IMR-90 (cell line): ENCODE measurements at regions not wholly inside any gene's neighbourhood (a gene's known extent, or its start where the extent isn't known, plus 50 kb on each side); places are given as distances from the start of the nearest gene placed in this dataset.

Experiments used
- ATAC-seq: fragments of 200-7000 bp; cut with Tn5 transposase; 2 replicates; pipeline ENCODE4 v1.9.1; 2020; ENCODE audit warnings: low read depth, mild to moderate bottlenecking, moderate library complexity
- BruUV-seq: library from RNA; stranded (reverse); fragments of 400-500 nt; replicated peaks from 2 replicates; lab custom pipeline; 2021; lab: Mats Ljungman, UMichigan
- CTCF ChIA-PET: fragments of 300-600 bp; formaldehyde crosslinking; extraction: SDS; loops from one replicate; lab custom pipeline; 2021; ENCODE audit warnings: antibody characterized with exemption; lab: Yijun Ruan, JAX
- POLR2A ChIA-PET: fragments of 300-600 bp; sonication (Branson Sonifier 250); formaldehyde crosslinking; loops from one replicate; lab custom pipeline; 2022; ENCODE audit warnings: antibody characterized with exemption; ENCODE audit not compliant: unreplicated experiment; lab: Charles Lee
- DNase-seq: peaks from one replicate; pipeline ENCODE4 v3.0.0; 2013
- H2AFZ ChIP-seq: replicated peaks from 2 replicates; pipeline ENCODE3; 2013; ENCODE audit warnings: low read length, mild to moderate bottlenecking; ENCODE audit not compliant: poor library complexity
- H2AK5ac ChIP-seq: 2 replicates; pipeline ENCODE4 v1.6.1; 2013; ENCODE audit warnings: low read depth, low read length, inconsistent platforms
- H2AK9ac ChIP-seq: replicated peaks from 2 replicates; pipeline ENCODE3; 2013; ENCODE audit warnings: mild to moderate bottlenecking, low read depth, low read length, moderate library complexity; ENCODE audit not compliant: poor library complexity
- H2BK120ac ChIP-seq: 2 replicates; pipeline ENCODE4 v1.6.1; 2013; ENCODE audit warnings: low read depth, low read length, inconsistent platforms
- H2BK15ac ChIP-seq: 3 replicates; pipeline ENCODE4 v1.6.1; 2013; ENCODE audit warnings: low read depth, low read length, inconsistent platforms
- H2BK20ac ChIP-seq: 2 replicates; pipeline ENCODE4 v1.6.1; 2013; ENCODE audit warnings: low read depth, mild to moderate bottlenecking, inconsistent platforms, low read length, moderate library complexity
- H2BK5ac ChIP-seq: 2 replicates; pipeline ENCODE4 v1.6.1; 2013; ENCODE audit warnings: mild to moderate bottlenecking, low read depth, low read length, inconsistent platforms; ENCODE audit not compliant: poor library complexity, severe bottlenecking
- H3K14ac ChIP-seq: replicated peaks from 2 replicates; pipeline ENCODE4 v1.6.1; 2013; ENCODE audit warnings: low read depth, low read length, inconsistent platforms
- H3K18ac ChIP-seq: 2 replicates; pipeline ENCODE4 v1.6.1; 2013; ENCODE audit warnings: low read depth, low read length, control low read depth
- H3K23ac ChIP-seq: 2 replicates; pipeline ENCODE4 v1.6.1; 2013; ENCODE audit warnings: low read depth, low read length, inconsistent platforms
- H3K27ac ChIP-seq: 2 replicates; pipeline ENCODE4 v1.5.1; 2013; ENCODE audit warnings: mild to moderate bottlenecking, control low read depth, low read length; ENCODE audit not compliant: insufficient read depth
- H3K27me3 ChIP-seq: 2 replicates; pipeline ENCODE4 v1.6.1; 2013; ENCODE audit warnings: low read length; ENCODE audit not compliant: control insufficient read depth, insufficient read depth
- H3K36me3 ChIP-seq: 2 replicates; pipeline ENCODE4 v1.6.1; 2013; ENCODE audit warnings: low read length, mixed read lengths; ENCODE audit not compliant: control insufficient read depth, insufficient read depth
- H3K4ac ChIP-seq: 2 replicates; pipeline ENCODE4 v1.6.1; 2013; ENCODE audit warnings: low read depth, low read length, inconsistent platforms
- H3K4me1 ChIP-seq: 2 replicates; pipeline ENCODE4 v1.6.1; 2013; ENCODE audit warnings: low read length, mixed read lengths; ENCODE audit not compliant: control insufficient read depth, insufficient read depth
- H3K4me2 ChIP-seq: 2 replicates; pipeline ENCODE4 v1.6.1; 2013; ENCODE audit warnings: low read depth, mild to moderate bottlenecking, control low read depth, low read length, moderate library complexity
- H3K4me3 ChIP-seq: 2 replicates; pipeline ENCODE4 v1.5.1; 2013; ENCODE audit warnings: low read depth, mild to moderate bottlenecking, control low read depth, low read length, moderate library complexity; ENCODE audit not compliant: insufficient read depth
- H3K56ac ChIP-seq: 2 replicates; pipeline ENCODE4 v1.6.1; 2013; ENCODE audit warnings: low read length, inconsistent platforms; ENCODE audit not compliant: insufficient read depth; ENCODE audit errors: extremely low read depth
- H3K79me1 ChIP-seq, 2 experiments: 2 replicates each; pipeline ENCODE4 v1.6.1; 2013; ENCODE audit warnings: low read length in 2 of 2, inconsistent platforms in 1 of 2, low read depth in 1 of 2
- H3K9ac ChIP-seq: 2 replicates; pipeline ENCODE4 v1.6.1; 2013; ENCODE audit warnings: low read depth, low read length, control low read depth
- H3K9me1 ChIP-seq: 2 replicates; pipeline ENCODE4 v1.6.1; 2013; ENCODE audit warnings: low read length, inconsistent platforms; ENCODE audit not compliant: insufficient read depth
- H3K9me3 ChIP-seq: 2 replicates; pipeline ENCODE4 v1.6.1; 2013; ENCODE audit warnings: low read length; ENCODE audit not compliant: control insufficient read depth, insufficient read depth
- H4K20me1 ChIP-seq: 2 replicates; pipeline ENCODE4 v1.6.1; 2013; ENCODE audit warnings: low read length, inconsistent platforms; ENCODE audit not compliant: insufficient read depth
- H4K5ac ChIP-seq: 2 replicates; pipeline ENCODE4 v1.6.1; 2013; ENCODE audit warnings: mild to moderate bottlenecking, low read depth, low read length, control low read depth
- H4K8ac ChIP-seq, 2 experiments: 2 replicates each; pipeline ENCODE4 v1.6.1; 2013; ENCODE audit warnings: low read depth in 2 of 2, low read length in 2 of 2, control low read depth in 1 of 2, inconsistent platforms in 1 of 2
- H4K91ac ChIP-seq: 2 replicates; pipeline ENCODE4 v1.6.1; 2013; ENCODE audit warnings: low read depth, low read length, inconsistent platforms; ENCODE audit not compliant: insufficient read depth
- BHLHE40 ChIP-seq: fragments of 150-350 bp; IDR thresholded peaks from 2 replicates; pipeline ENCODE4 v1.6.1; 2016; ENCODE audit warnings: mild to moderate bottlenecking, low read depth, low read length
- MXI1 ChIP-seq: IDR thresholded peaks from 2 replicates; pipeline ENCODE4 v1.6.1; 2012; ENCODE audit warnings: low read depth, mild to moderate bottlenecking, low read length, moderate library complexity, borderline replicate concordance
- POLR2A ChIP-seq: IDR thresholded peaks from 2 replicates; pipeline ENCODE4 v1.6.1; 2012; ENCODE audit warnings: mild to moderate bottlenecking, low read depth, low read length
- RAD21 ChIP-seq: IDR thresholded peaks from 2 replicates; pipeline ENCODE4 v1.6.1; 2012; ENCODE audit warnings: low read length, improper control_type of control experiment
- RCOR1 ChIP-seq: IDR thresholded peaks from 2 replicates; pipeline ENCODE4 v1.6.1; 2012; ENCODE audit warnings: mild to moderate bottlenecking, low read length, improper control_type of control experiment; ENCODE audit not compliant: insufficient replicate concordance
- RFX5 ChIP-seq: IDR thresholded peaks from 2 replicates; pipeline ENCODE4 v1.8.0; 2012; ENCODE audit warnings: low read depth, mild to moderate bottlenecking, low read length, moderate library complexity
- SMC3 ChIP-seq: fragments of 150-350 bp; IDR thresholded peaks from 2 replicates; pipeline ENCODE4 v1.6.1; 2016; ENCODE audit warnings: low read depth, mild to moderate bottlenecking, antibody characterized with exemption, low read length, moderate library complexity
- WGBS, 2 experiments: methylation state at CpG; one replicate each; pipeline versions ENCODE4 v1.1.5 to v1.1.7; 2013; ENCODE audit warnings: missing lambda C conversion rate in 2 of 2; ENCODE audit not compliant: insufficient read length in 1 of 2; ENCODE audit errors: extremely low coverage in 2 of 2; 5-methylcytosine and 5-hydroxymethylcytosine counted together
- dilution Hi-C: fragments of 300-500 bp; cut with HindIII; formaldehyde crosslinking; loops from one replicate; pipeline ENCODE4 v1.14.3; 2018; ENCODE audit warnings: low sequenced_read_pairs; ENCODE audit not compliant: unreplicated experiment
- in situ Hi-C: fragments of 300-500 bp; cut with MboI; formaldehyde crosslinking; loops from 3 replicates; pipeline ENCODE4 v1.14.3; 2019; ENCODE audit warnings: low sequenced_read_pairs, inconsistent platforms, mixed read lengths
- intact Hi-C: fragments of 100-400 bp; cut with micrococcal nuclease; formaldehyde crosslinking; loops from 2 replicates; pipeline ENCODE4 v1.10.0; 2022
- TF ChIP-seq, protein P1 (sequence below): fragments of 150-350 bp; IDR thresholded peaks from 2 replicates; pipeline ENCODE4 v1.6.1; 2017; ENCODE audit warnings: mild to moderate bottlenecking, antibody characterized with exemption, low read length, low read depth
- TF ChIP-seq, protein P2 (sequence below): fragments of 150-350 bp; IDR thresholded peaks from 2 replicates; pipeline ENCODE4 v1.6.1; 2016; ENCODE audit warnings: low read depth, mild to moderate bottlenecking, low read length, moderate library complexity, borderline replicate concordance
- TF ChIP-seq, protein P3 (sequence below): conservative IDR thresholded peaks from 2 replicates; pipeline ENCODE4 v1.5.1; 2012; ENCODE audit warnings: mild to moderate bottlenecking, low read depth, low read length, improper control_type of control experiment

DNA sequence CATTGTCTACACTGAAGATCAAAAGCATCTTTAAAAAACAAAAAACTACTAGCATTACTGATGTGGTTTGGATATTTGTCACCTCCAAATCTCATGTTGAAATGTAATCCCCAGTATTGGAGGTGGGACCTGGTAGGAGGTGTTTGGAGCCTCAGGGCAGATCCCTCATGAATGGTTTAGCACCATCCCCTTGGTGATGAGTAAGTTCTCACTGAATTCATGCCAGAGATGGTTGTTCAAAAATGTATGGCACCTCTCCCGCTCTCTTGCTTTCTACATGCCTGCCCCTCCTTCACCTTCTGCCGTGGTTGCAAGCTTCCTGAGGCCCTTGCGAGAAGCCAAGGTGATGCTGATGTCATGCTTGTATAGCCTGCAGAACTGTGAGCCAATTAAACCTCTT is 136.6 kb upstream of the FHIT start:
- no TSS peak for BruUV-seq
- Histone ChIP-seq H4K8ac (no peak overlapping the region), H2BK120ac (no peak overlapping the region), H2AK5ac (no peak overlapping the region), H2BK20ac (no peak overlapping the region), H3K18ac (no peak overlapping the region), H3K36me3 (no peaks in the 10 kb centered on the region), H3K79me1 (no peaks in the 10 kb centered on the region), H3K27me3 (no peaks in the 10 kb centered on the region), H3K4me3 (no peak overlapping the region), H4K20me1 (no peaks in the 10 kb centered on the region), H3K56ac (no peak overlapping the region), H2BK15ac (no peak overlapping the region), H2AFZ (no peak overlapping the region), H3K4me1 (no peaks in the 10 kb centered on the region), H3K9me1 (no peaks in the 10 kb centered on the region), H2AK9ac (no peak overlapping the region), H3K4ac (no peak overlapping the region), H3K27ac (no peak overlapping the region), H2BK5ac (no peak overlapping the region), H3K23ac (no peak overlapping the region), H4K91ac (no peak overlapping the region), H3K4me2 (no peak overlapping the region), H3K14ac (no peak overlapping the region), H4K5ac (no peak overlapping the region), H3K9me3 (peaks cover 2% of the 10 kb centered on the region; the same call in 1 of the 2 replicates), H3K9ac (no peak overlapping the region)
- in situ Hi-C loops (no loop called here), dilution Hi-C loops (no loop called here), intact Hi-C loops (no loop called here)
- WGBS, 2 experiments: no CpG with 5 or more reads among the region's 3 CpGs
- TF ChIP-seq RCOR1 (no peak), RFX5 (no peak), SMC3 (no peak), BHLHE40 (no peak), RAD21 (no peak), POLR2A (no peak), MXI1 (no peak)
- TF ChIP-seq, protein P1, sequence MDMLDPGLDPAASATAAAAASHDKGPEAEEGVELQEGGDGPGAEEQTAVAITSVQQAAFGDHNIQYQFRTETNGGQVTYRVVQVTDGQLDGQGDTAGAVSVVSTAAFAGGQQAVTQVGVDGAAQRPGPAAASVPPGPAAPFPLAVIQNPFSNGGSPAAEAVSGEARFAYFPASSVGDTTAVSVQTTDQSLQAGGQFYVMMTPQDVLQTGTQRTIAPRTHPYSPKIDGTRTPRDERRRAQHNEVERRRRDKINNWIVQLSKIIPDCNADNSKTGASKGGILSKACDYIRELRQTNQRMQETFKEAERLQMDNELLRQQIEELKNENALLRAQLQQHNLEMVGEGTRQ: no peak
- TF ChIP-seq, protein P2, sequence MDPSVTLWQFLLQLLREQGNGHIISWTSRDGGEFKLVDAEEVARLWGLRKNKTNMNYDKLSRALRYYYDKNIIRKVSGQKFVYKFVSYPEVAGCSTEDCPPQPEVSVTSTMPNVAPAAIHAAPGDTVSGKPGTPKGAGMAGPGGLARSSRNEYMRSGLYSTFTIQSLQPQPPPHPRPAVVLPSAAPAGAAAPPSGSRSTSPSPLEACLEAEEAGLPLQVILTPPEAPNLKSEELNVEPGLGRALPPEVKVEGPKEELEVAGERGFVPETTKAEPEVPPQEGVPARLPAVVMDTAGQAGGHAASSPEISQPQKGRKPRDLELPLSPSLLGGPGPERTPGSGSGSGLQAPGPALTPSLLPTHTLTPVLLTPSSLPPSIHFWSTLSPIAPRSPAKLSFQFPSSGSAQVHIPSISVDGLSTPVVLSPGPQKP: no peak
- TF ChIP-seq, protein P3, sequence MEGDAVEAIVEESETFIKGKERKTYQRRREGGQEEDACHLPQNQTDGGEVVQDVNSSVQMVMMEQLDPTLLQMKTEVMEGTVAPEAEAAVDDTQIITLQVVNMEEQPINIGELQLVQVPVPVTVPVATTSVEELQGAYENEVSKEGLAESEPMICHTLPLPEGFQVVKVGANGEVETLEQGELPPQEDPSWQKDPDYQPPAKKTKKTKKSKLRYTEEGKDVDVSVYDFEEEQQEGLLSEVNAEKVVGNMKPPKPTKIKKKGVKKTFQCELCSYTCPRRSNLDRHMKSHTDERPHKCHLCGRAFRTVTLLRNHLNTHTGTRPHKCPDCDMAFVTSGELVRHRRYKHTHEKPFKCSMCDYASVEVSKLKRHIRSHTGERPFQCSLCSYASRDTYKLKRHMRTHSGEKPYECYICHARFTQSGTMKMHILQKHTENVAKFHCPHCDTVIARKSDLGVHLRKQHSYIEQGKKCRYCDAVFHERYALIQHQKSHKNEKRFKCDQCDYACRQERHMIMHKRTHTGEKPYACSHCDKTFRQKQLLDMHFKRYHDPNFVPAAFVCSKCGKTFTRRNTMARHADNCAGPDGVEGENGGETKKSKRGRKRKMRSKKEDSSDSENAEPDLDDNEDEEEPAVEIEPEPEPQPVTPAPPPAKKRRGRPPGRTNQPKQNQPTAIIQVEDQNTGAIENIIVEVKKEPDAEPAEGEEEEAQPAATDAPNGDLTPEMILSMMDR: no peak
- ATAC-seq (no peak), DNase-seq (no peak)
- ChIA-PET POLR2A (no interaction called here), CTCF (no interaction called here)
